PC-9 (cell line): ENCODE measurements at regions not wholly inside any gene's neighbourhood (a gene's known extent, or its start where the extent isn't known, plus 50 kb on each side); places are given as distances from the start of the nearest gene placed in this dataset.

ENCODE experiments used
- BruUV-seq: library from RNA; stranded (reverse); fragments of 400-500 nt; replicated peaks from 2 replicates; lab custom pipeline; 2021; lab: Mats Ljungman, UMichigan
- CTCF ChIA-PET: fragments of 300-600 bp; sonication (Branson Sonifier 250); formaldehyde crosslinking; loops from one replicate; lab custom pipeline; 2022; ENCODE audit warnings: antibody characterized with exemption; lab: Charles Lee
- POLR2A ChIA-PET: fragments of 300-600 bp; sonication (Branson Sonifier 250); formaldehyde crosslinking; loops from one replicate; lab custom pipeline; 2022; ENCODE audit warnings: antibody characterized with exemption; ENCODE audit not compliant: unreplicated experiment; lab: Charles Lee
- DNase-seq, 2 experiments: peaks; one replicate each; pipeline versions ENCODE4 v3.0.0 to v3.0.0-alpha.2; 2015 to 2022; ENCODE audit warnings: mixed read lengths in 1 of 2
- H2AFZ ChIP-seq: fragments of 200-600 bp; sonication (generic); 2 replicates; pipeline ENCODE4 v1.8.1; 2017; ENCODE audit warnings: antibody characterized with exemption
- H3F3A ChIP-seq: fragments of 200-600 bp; sonication (generic); 2 replicates; pipeline ENCODE4 v1.8.1; 2017; ENCODE audit warnings: antibody characterized with exemption, mild to moderate bottlenecking, low read depth; ENCODE audit not compliant: insufficient read depth
- H3K27ac ChIP-seq: fragments of 200-600 bp; sonication (generic); 2 replicates; pipeline ENCODE4 v1.6.1; 2016; ENCODE audit warnings: mixed run types
- H3K27me3 ChIP-seq: fragments of 200-600 bp; sonication (generic); 2 replicates; pipeline ENCODE4 v1.6.1; 2016; ENCODE audit warnings: low read depth, mixed run types; ENCODE audit not compliant: insufficient read depth
- H3K36me3 ChIP-seq: fragments of 200-600 bp; sonication (generic); 2 replicates; pipeline ENCODE4 v1.6.1; 2016; ENCODE audit warnings: low read depth, mixed run types
- H3K4me1 ChIP-seq: fragments of 200-600 bp; sonication (generic); replicated peaks from 2 replicates; pipeline ENCODE4 v1.6.1; 2016; ENCODE audit warnings: mixed run types; ENCODE audit not compliant: insufficient read depth
- H3K4me2 ChIP-seq: fragments of 200-600 bp; sonication (generic); 2 replicates; pipeline ENCODE4 v1.6.1; 2017; ENCODE audit warnings: mixed run types
- H3K4me3 ChIP-seq: fragments of 200-600 bp; sonication (generic); 2 replicates; pipeline ENCODE4 v1.6.1; 2016; ENCODE audit warnings: mixed run types
- H3K79me2 ChIP-seq: fragments of 200-600 bp; sonication (generic); 2 replicates; pipeline ENCODE4 v1.6.1; 2017; ENCODE audit warnings: low read depth, mixed run types
- H3K9me2 ChIP-seq: fragments of 200-600 bp; sonication (generic); 2 replicates; pipeline ENCODE4 v1.8.1; 2017; ENCODE audit warnings: mild to moderate bottlenecking; ENCODE audit not compliant: insufficient read depth
- H3K9me3 ChIP-seq: fragments of 200-600 bp; sonication (generic); 2 replicates; pipeline ENCODE4 v1.8.1; 2016; ENCODE audit warnings: low read depth; ENCODE audit not compliant: insufficient read depth
- H4K20me1 ChIP-seq: fragments of 200-600 bp; sonication (generic); 2 replicates; pipeline ENCODE4 v1.8.1; 2017; ENCODE audit not compliant: insufficient read depth
- EZH2 ChIP-seq: fragments of 200-600 bp; sonication (generic); IDR thresholded peaks from 2 replicates; pipeline ENCODE4 v1.8.0; 2017; ENCODE audit warnings: antibody characterized with exemption, low read depth
- intact Hi-C: fragments of 100-400 bp; cut with micrococcal nuclease; formaldehyde crosslinking; loops from one replicate; pipeline ENCODE4 v1.10.0; 2022; ENCODE audit not compliant: unreplicated experiment
- TF ChIP-seq, protein P1 (sequence below): fragments of 200-600 bp; sonication (generic); conservative IDR thresholded peaks from 2 replicates; pipeline ENCODE4 v1.6.1; 2017; ENCODE audit warnings: mixed run types, antibody characterized with exemption, mild to moderate bottlenecking, moderate library complexity

DNA sequence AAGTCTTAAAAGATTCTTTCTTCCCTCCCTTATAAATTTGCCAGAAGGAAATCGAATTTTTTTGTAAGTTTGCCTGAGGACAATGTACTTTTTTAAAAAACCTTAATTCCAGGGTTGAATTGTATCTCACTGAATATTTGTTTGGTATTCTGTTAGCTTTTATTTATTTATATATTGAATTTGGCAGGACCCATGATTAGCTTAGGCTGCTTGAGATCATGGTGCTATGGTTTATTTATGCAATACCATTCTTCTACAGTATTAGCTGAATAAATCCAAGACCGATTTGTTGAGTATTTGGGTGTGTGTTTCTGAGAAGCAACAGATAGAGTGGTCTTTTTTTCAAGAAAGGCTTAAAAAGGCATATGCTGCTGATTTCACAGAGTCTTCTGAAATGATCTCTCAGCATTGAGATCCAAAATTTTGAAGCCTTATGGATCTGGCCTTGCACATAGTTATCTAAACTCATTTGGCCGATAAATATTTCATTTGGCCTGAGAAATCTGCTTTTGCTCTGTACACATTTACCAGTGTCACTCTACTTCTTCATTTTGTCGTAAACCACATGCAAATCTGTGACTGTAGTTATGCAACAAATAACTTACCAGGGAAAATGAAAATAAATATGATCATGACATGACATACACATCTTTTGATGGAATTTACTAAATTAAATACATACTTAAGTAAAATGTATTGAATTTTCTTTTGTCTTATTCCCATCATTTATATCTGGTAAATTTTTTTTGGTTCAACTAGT lies 265.8 kb upstream of the FLRT2 start:
- BruUV-seq: no TSS peak
- POLR2A ChIA-PET: no interaction called here

DNA sequence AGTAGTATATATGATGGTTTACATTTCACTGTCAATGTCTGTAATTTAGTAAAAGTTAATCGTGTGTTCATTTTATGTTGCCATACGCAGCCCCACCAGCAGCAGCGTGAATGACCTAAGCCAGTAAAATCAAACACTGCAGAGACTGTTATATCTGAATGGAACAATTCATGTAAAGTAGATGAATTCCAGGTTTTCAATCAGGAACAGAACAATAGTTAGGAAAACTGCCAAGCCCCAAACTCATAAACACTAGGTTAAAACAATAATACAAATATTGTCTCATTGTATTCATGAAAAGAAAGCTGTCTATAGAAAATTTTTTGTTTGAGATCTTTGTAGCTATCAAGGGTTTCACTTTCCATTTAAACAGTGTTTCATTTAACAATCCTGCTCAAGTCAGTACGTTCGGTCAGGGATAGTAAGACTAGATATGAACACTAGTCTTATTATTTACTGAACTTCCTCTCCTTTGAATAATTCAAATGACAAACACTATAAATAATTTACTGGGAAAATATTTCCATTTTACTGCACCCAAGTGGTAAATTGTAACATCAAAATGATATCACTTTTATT lies 256.8 kb upstream of the FLRT2 start:
- no TSS peak for BruUV-seq
- H3K4me1 ChIP-seq: no peaks in the 10 kb centered on the region
- no peak overlapping the region for H3K4me2 ChIP-seq
- H3F3A ChIP-seq: no peaks in the 10 kb centered on the region
- ChIA-PET POLR2A (no interaction called here), CTCF (no interaction called here)
- H3K79me2 ChIP-seq: no peaks in the 10 kb centered on the region
- no peak for DNase-seq
- H3K27me3 ChIP-seq: no peaks in the 10 kb centered on the region
- H3K9me3 ChIP-seq: no peaks in the 10 kb centered on the region
- H2AFZ ChIP-seq: no peak overlapping the region
- H3K36me3 ChIP-seq: no peaks in the 10 kb centered on the region
- TF ChIP-seq, protein P1, sequence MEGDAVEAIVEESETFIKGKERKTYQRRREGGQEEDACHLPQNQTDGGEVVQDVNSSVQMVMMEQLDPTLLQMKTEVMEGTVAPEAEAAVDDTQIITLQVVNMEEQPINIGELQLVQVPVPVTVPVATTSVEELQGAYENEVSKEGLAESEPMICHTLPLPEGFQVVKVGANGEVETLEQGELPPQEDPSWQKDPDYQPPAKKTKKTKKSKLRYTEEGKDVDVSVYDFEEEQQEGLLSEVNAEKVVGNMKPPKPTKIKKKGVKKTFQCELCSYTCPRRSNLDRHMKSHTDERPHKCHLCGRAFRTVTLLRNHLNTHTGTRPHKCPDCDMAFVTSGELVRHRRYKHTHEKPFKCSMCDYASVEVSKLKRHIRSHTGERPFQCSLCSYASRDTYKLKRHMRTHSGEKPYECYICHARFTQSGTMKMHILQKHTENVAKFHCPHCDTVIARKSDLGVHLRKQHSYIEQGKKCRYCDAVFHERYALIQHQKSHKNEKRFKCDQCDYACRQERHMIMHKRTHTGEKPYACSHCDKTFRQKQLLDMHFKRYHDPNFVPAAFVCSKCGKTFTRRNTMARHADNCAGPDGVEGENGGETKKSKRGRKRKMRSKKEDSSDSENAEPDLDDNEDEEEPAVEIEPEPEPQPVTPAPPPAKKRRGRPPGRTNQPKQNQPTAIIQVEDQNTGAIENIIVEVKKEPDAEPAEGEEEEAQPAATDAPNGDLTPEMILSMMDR: no peak
- no peak for TF ChIP-seq EZH2
- intact Hi-C loops: no loop called here
- no peak overlapping the region for H3K4me3 ChIP-seq
- H4K20me1 ChIP-seq: no peaks in the 10 kb centered on the region
- no peak overlapping the region for H3K27ac ChIP-seq
- no peaks in the 10 kb centered on the region for H3K9me2 ChIP-seq

More for the DNA sequence above, 265.8 kb upstream of the FLRT2 start:
- DNase-seq: no peak
- Histone ChIP-seq H4K20me1 (no peaks in the 10 kb centered on the region), H3K27me3 (no peaks in the 10 kb centered on the region), H3K9me3 (no peaks in the 10 kb centered on the region), H3K36me3 (no peaks in the 10 kb centered on the region), H2AFZ (no peak overlapping the region), H3K4me3 (no peak overlapping the region), H3F3A (no peaks in the 10 kb centered on the region), H3K27ac (no peak overlapping the region), H3K79me2 (no peaks in the 10 kb centered on the region), H3K4me2 (no peak overlapping the region), H3K9me2 (no peaks in the 10 kb centered on the region), H3K4me1 (no peaks in the 10 kb centered on the region)
- CTCF ChIA-PET: no interaction called here
- intact Hi-C loops: no loop called here
- no peak for TF ChIP-seq EZH2
- TF ChIP-seq, protein P1: no peak

DNA sequence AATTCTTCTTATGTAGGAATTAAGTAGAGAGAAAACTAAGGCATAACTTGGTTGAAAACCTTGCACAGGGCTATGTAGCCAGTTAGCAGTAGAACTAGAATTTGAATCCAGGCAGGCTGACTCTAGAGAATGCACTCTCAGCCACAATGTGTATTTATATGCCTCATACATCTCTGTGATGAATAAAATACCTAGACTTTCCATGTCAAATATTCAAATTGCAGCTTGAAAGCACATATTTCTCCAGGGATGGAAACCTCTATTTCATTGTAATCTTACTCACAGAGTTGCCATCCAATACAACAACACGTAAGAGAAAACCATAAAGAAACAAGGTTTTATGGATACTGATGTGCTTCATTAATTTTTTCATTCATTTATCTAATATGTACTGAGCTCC lies 256.0 kb upstream of the FLRT2 start:
- no peak overlapping the region for H3K27ac ChIP-seq
- ChIA-PET CTCF (no interaction called here), POLR2A (no interaction called here)
- TF ChIP-seq, protein P1: no peak
- no peak for TF ChIP-seq EZH2
- no peak overlapping the region for H3K4me3 ChIP-seq
- DNase-seq: no peak
- intact Hi-C loops: no loop called here
- H3K4me1 ChIP-seq: no peaks in the 10 kb centered on the region
- no peak overlapping the region for H3K4me2 ChIP-seq
- no peaks in the 10 kb centered on the region for H3K9me3 ChIP-seq
- BruUV-seq: no TSS peak
- no peaks in the 10 kb centered on the region for H3F3A ChIP-seq
- H3K27me3 ChIP-seq: no peaks in the 10 kb centered on the region
- H4K20me1 ChIP-seq: no peaks in the 10 kb centered on the region
- no peaks in the 10 kb centered on the region for H3K36me3 ChIP-seq
- no peak overlapping the region for H2AFZ ChIP-seq
- H3K9me2 ChIP-seq: no peaks in the 10 kb centered on the region
- no peaks in the 10 kb centered on the region for H3K79me2 ChIP-seq
